Keratinocyte (primary cell): ENCODE measurements at regions not wholly inside any gene's neighbourhood (a gene's known extent, or its start where the extent isn't known, plus 50 kb on each side); places are given as distances from the start of the nearest gene placed in this dataset.

ENCODE experiments used
- DNase-seq: peaks from one replicate; pipeline ENCODE4 v3.0.0-alpha.2; 2011; ENCODE audit warnings: low read depth, missing footprints, low spot score
- FAIRE-seq: peaks from 2 replicates; lab custom pipeline; 2011; peaks lifted over from hg19 to GRCh38; lab: Jason Lieb, UNC
- H2AFZ ChIP-seq: 2 replicates; pipeline ENCODE4 v1.6.0; 2012; ENCODE audit warnings: low read length, control low read depth, inconsistent platforms; ENCODE audit not compliant: control insufficient read depth
- H3K27ac ChIP-seq: 2 replicates; pipeline ENCODE4 v1.5.1; 2011; ENCODE audit warnings: low read length; ENCODE audit not compliant: control insufficient read depth, insufficient read depth
- H3K27me3 ChIP-seq: 3 replicates; pipeline ENCODE4 v1.6.0; 2011; ENCODE audit warnings: low read length; ENCODE audit not compliant: control insufficient read depth, insufficient read depth; ENCODE audit errors: extremely low read depth
- H3K36me3 ChIP-seq, 2 experiments: 2 replicates in 1 of 2; 3 replicates in 1 of 2; pipeline ENCODE4 v1.5.1; 2011; ENCODE audit warnings: low read length in 2 of 2, mild to moderate bottlenecking in 1 of 2; ENCODE audit not compliant: control insufficient read depth in 2 of 2, insufficient read depth in 2 of 2; ENCODE audit errors: extremely low read depth in 1 of 2
- H3K4me1 ChIP-seq: 3 replicates; pipeline ENCODE4 v1.5.1; 2011; ENCODE audit warnings: low read length; ENCODE audit not compliant: control insufficient read depth, insufficient read depth; ENCODE audit errors: extremely low read depth
- H3K4me2 ChIP-seq: 3 replicates; pipeline ENCODE4 v1.6.0; 2011; ENCODE audit warnings: low read depth, low read length; ENCODE audit not compliant: control insufficient read depth, insufficient read depth; ENCODE audit errors: extremely low read depth
- H3K4me3 ChIP-seq, 3 experiments: fragments of 200-600 bp in 1 of 3; sonication (generic) in 1 of 3; 2 replicates in 2 of 3; 3 replicates in 1 of 3; pipeline ENCODE4 v1.5.1; 2011 to 2016; ENCODE audit warnings: low read length in 3 of 3, mild to moderate bottlenecking in 3 of 3, control low read depth in 2 of 3, inconsistent platforms in 1 of 3, low read depth in 1 of 3, mixed read lengths in 1 of 3, mixed run types in 1 of 3, moderate library complexity in 1 of 3; ENCODE audit not compliant: control insufficient read depth in 2 of 3, insufficient read depth in 2 of 3; ENCODE audit errors: extremely low read depth in 1 of 3
- H3K79me2 ChIP-seq: 2 replicates; pipeline ENCODE4 v1.6.0; 2012; ENCODE audit warnings: low read length; ENCODE audit not compliant: control insufficient read depth, insufficient read depth
- H3K9ac ChIP-seq: 3 replicates; pipeline ENCODE4 v1.6.0; 2011; ENCODE audit warnings: low read length; ENCODE audit not compliant: control insufficient read depth, insufficient read depth; ENCODE audit errors: extremely low read depth
- H3K9me1 ChIP-seq: 3 replicates; pipeline ENCODE4 v1.6.0; 2011; ENCODE audit warnings: low read length; ENCODE audit not compliant: control insufficient read depth, insufficient read depth; ENCODE audit errors: extremely low read depth
- H3K9me3 ChIP-seq: 2 replicates; pipeline ENCODE4 v1.5.1; 2012; ENCODE audit warnings: low read depth, low read length; ENCODE audit not compliant: control insufficient read depth
- H4K20me1 ChIP-seq: 3 replicates; pipeline ENCODE4 v1.6.0; 2011; ENCODE audit warnings: low read length; ENCODE audit not compliant: control insufficient read depth, insufficient read depth; ENCODE audit errors: extremely low read depth
- CTCF ChIP-seq, 3 experiments: IDR thresholded peaks in 1 of 3; conservative IDR thresholded peaks in 1 of 3; optimal IDR thresholded peaks in 1 of 3; 2 replicates in 2 of 3; 3 replicates in 1 of 3; pipeline versions ENCODE3 to v1.5.1; 2011; ENCODE audit warnings: low read length in 3 of 3, mild to moderate bottlenecking in 3 of 3, moderate library complexity in 2 of 3, control low read depth in 1 of 3, inconsistent platforms in 1 of 3; ENCODE audit not compliant: insufficient read depth in 2 of 3; ENCODE audit errors: extremely low read depth in 1 of 3
- EZH2 ChIP-seq: IDR thresholded peaks from one replicate; pipeline ENCODE4 v1.6.1; 2012; ENCODE audit warnings: inconsistent platforms, mild to moderate bottlenecking, low read length, moderate library complexity
- dilution Hi-C: fragments of 300-500 bp; cut with MboI; formaldehyde crosslinking; loops from one replicate; pipeline ENCODE4 v1.7.0; 2020; ENCODE audit warnings: low sequenced_read_pairs; ENCODE audit not compliant: extremely low pct_ligation_motif_present

GRCh38 chr4:60709061-60709460 is 491.1 kb upstream of the ADGRL3 start:
- H4K20me1 ChIP-seq, result no peaks in the 10 kb centered on the region
- dilution Hi-C loops, result no loop called here
- no peaks in the 10 kb centered on the region for H3K27me3 ChIP-seq
- H3K4me1 ChIP-seq, result no peaks in the 10 kb centered on the region
- no peak overlapping the region for H2AFZ ChIP-seq
- TF ChIP-seq CTCF (optimal IDR thresholded peaks at IDR 0.05 in 1 of 3, IDR thresholded peaks at IDR 0.05 in 1 of 3, conservative IDR thresholded peaks at IDR 0.05 in 1 of 3; ENCODE audit: extremely low read depth in 1 of 3, insufficient read depth in 2 of 3, low read length in 3 of 3) (no peak), EZH2 (no peak)
- no peak overlapping the region for H3K9ac ChIP-seq
- no peaks in the 10 kb centered on the region for H3K9me3 ChIP-seq
- no peak for DNase-seq
- no peak for FAIRE-seq
- no peak overlapping the region for H3K4me3 ChIP-seq
- no peaks in the 10 kb centered on the region for H3K36me3 ChIP-seq
- no peak overlapping the region for H3K27ac ChIP-seq
- H3K9me1 ChIP-seq, result no peaks in the 10 kb centered on the region
- no peaks in the 10 kb centered on the region for H3K79me2 ChIP-seq
- H3K4me2 ChIP-seq, result no peak overlapping the region

- DNase-seq (no peak), FAIRE-seq (no peak)
- no peaks in the 10 kb centered on the region for H3K4me1 ChIP-seq
- dilution Hi-C loops, result no loop called here
- H3K9me1 ChIP-seq, result no peaks in the 10 kb centered on the region
- H3K79me2 ChIP-seq, result no peaks in the 10 kb centered on the region
- no peaks in the 10 kb centered on the region for H3K27me3 ChIP-seq
- TF ChIP-seq CTCF (optimal IDR thresholded peaks at IDR 0.05 in 1 of 3, IDR thresholded peaks at IDR 0.05 in 1 of 3, conservative IDR thresholded peaks at IDR 0.05 in 1 of 3; ENCODE audit: extremely low read depth in 1 of 3, insufficient read depth in 2 of 3, low read length in 3 of 3), result no peak
- TF ChIP-seq EZH2, result no peak
- no peaks in the 10 kb centered on the region for H3K36me3 ChIP-seq
- H2AFZ ChIP-seq, result no peak overlapping the region
- no peak overlapping the region for H3K4me2 ChIP-seq
- H3K4me3 ChIP-seq, result no peak overlapping the region
- no peaks in the 10 kb centered on the region for H4K20me1 ChIP-seq
- no peaks in the 10 kb centered on the region for H3K9me3 ChIP-seq
- H3K27ac ChIP-seq, result no peak overlapping the region
- H3K9ac ChIP-seq, result no peak overlapping the region
Measured at GRCh38 chr4:60718874-60719273, 481.3 kb upstream of the ADGRL3 start.
